ENCODE measurements at regions not wholly inside any gene's neighbourhood (a gene's known extent, or its start where the extent isn't known, plus 50 kb on each side); places are given as distances from the start of the nearest gene placed in this dataset.

GRCh38 chr2:136059036-136059472, 58.9 kb downstream of the CXCR4 start:
- ATAC-seq (ENCODE audit: low read depth) (peak; percentile 60), DNase-seq (peak; percentile 51)
- Histone ChIP-seq H3K4me1 (ENCODE audit: control insufficient read depth in 2 of 2, insufficient read depth in 2 of 2, low read length in 2 of 2) (peaks cover 38 to 55% of the 10 kb centered on the region in 2 donors), H4K20me1 (ENCODE audit: control insufficient read depth, insufficient read depth, low read length, poor library complexity, severe bottlenecking) (no peaks in the 10 kb centered on the region), H3K9ac (ENCODE audit: low read length) (no peak overlapping the region), H3K4me2 (replicated peaks; ENCODE audit: low read depth, low read length, poor library complexity, severe bottlenecking) (peak overlapping the region; percentile 18), H3K27me3 (replicated peaks in 1 of 4; ENCODE audit: control extremely low read depth in 1 of 4, control insufficient read depth in 3 of 4, insufficient read depth in 4 of 4, low read length in 3 of 4) (no peaks in the 10 kb centered on the region), H3K4me3 (ENCODE audit: control extremely low read depth in 1 of 5, extremely low read depth in 1 of 5, insufficient read depth in 1 of 5, low read depth in 2 of 5, low read length in 4 of 5) (no peak overlapping the region), H3K79me2 (ENCODE audit: control insufficient read depth, insufficient read depth, low read length) (no peaks in the 10 kb centered on the region), H3K9me3 (ENCODE audit: control extremely low read depth in 1 of 3, control insufficient read depth in 2 of 3, insufficient read depth in 1 of 3, low read length in 2 of 3) (no peaks in the 10 kb centered on the region), H3K27ac (ENCODE audit: low read length in 2 of 2) (no peak overlapping the region), H3K36me3 (replicated peaks in 1 of 2; ENCODE audit: control extremely low read depth in 1 of 2, control insufficient read depth in 1 of 2, extremely low read depth in 1 of 2, insufficient read depth in 2 of 2, low read length in 1 of 2) (no peaks in the 10 kb centered on the region), H2AFZ (ENCODE audit: insufficient read depth, low read depth, low read length, poor library complexity, severe bottlenecking) (no peak overlapping the region)
- intact Hi-C loops (cut with micrococcal nuclease): no loop called here
- TF ChIP-seq EZH2 (IDR thresholded peaks at IDR 0.05; ENCODE audit: borderline replicate concordance, insufficient read depth, low read depth, low read length, poor library complexity, severe bottlenecking): no peak
- TF ChIP-seq CTCF (IDR thresholded peaks at IDR 0.05): no peak
- H3K4me1 Mint-ChIP-seq: peaks cover 70% of the 10 kb centered on the region
- no CpG with 5 or more reads among the region's 1 CpG for WGBS (ENCODE audit: insufficient coverage)
- peak overlapping the region; percentile 70 for H3K27ac Mint-ChIP-seq
- H3K27me3 Mint-ChIP-seq: no peaks in the 10 kb centered on the region
- CTCF ChIA-PET: interaction anchor here (0.8 to 1.1 kb wide), 3 partner anchors 181 to 326 kb away, joined by 3 read pairs; no protein-coding TSS in a partner anchor
- POLR2A ChIA-PET: interaction anchor here (0.6 to 0.8 kb wide), 2 partner anchors 77 to 1369 kb away, joined by 3 to 5 read pairs; no protein-coding TSS in a partner anchor
- peak overlapping the region; percentile 46 for H3K4me3 Mint-ChIP-seq
- no peaks in the 10 kb centered on the region for H3K9me3 Mint-ChIP-seq (ENCODE audit: insufficient read depth)

GRCh38 chr2:136058262-136058661, 59.7 kb downstream of the CXCR4 start:
- ChIA-PET POLR2A (interaction anchor here (0.6 kb wide), 1 partner anchor 261 kb away, joined by 3 read pairs; no protein-coding TSS in a partner anchor), CTCF (interaction anchor here (0.6 to 2.3 kb wide), 6 partner anchors 61 to 979 kb away, joined by 3 to 6 read pairs (median 3); no protein-coding TSS in a partner anchor)
- no peaks in the 10 kb centered on the region for H3K27me3 Mint-ChIP-seq
- TF ChIP-seq EZH2 (IDR thresholded peaks at IDR 0.05; ENCODE audit: borderline replicate concordance, insufficient read depth, low read depth, low read length, poor library complexity, severe bottlenecking): no peak
- TF ChIP-seq CTCF (IDR thresholded peaks at IDR 0.05): no peak
- H3K9ac ChIP-seq (ENCODE audit: low read length): no peak overlapping the region
- H3K4me2 ChIP-seq (replicated peaks; ENCODE audit: low read depth, low read length, poor library complexity, severe bottlenecking): no peak overlapping the region
- DNase-seq (no peak), ATAC-seq (ENCODE audit: low read depth) (no peak)
- no peaks in the 10 kb centered on the region for H3K9me3 ChIP-seq (ENCODE audit: control extremely low read depth in 1 of 3, control insufficient read depth in 2 of 3, insufficient read depth in 1 of 3, low read length in 2 of 3)
- intact Hi-C loops (cut with micrococcal nuclease): no loop called here
- no peak overlapping the region for H3K4me3 ChIP-seq (ENCODE audit: control extremely low read depth in 1 of 5, extremely low read depth in 1 of 5, insufficient read depth in 1 of 5, low read depth in 2 of 5, low read length in 4 of 5)
- no peak overlapping the region for H3K4me3 Mint-ChIP-seq
- H4K20me1 ChIP-seq (ENCODE audit: control insufficient read depth, insufficient read depth, low read length, poor library complexity, severe bottlenecking): no peaks in the 10 kb centered on the region
- H3K79me2 ChIP-seq (ENCODE audit: control insufficient read depth, insufficient read depth, low read length): no peaks in the 10 kb centered on the region
- peaks cover 38 to 55% of the 10 kb centered on the region in 2 donors for H3K4me1 ChIP-seq (ENCODE audit: control insufficient read depth in 2 of 2, insufficient read depth in 2 of 2, low read length in 2 of 2)
- H2AFZ ChIP-seq (ENCODE audit: insufficient read depth, low read depth, low read length, poor library complexity, severe bottlenecking): no peak overlapping the region
- peaks cover 69% of the 10 kb centered on the region for H3K4me1 Mint-ChIP-seq
- H3K27ac Mint-ChIP-seq: no peak overlapping the region
- H3K27ac ChIP-seq (ENCODE audit: low read length in 2 of 2): no peak overlapping the region
- H3K9me3 Mint-ChIP-seq (ENCODE audit: insufficient read depth): no peaks in the 10 kb centered on the region
- H3K36me3 ChIP-seq (replicated peaks in 1 of 2; ENCODE audit: control extremely low read depth in 1 of 2, control insufficient read depth in 1 of 2, extremely low read depth in 1 of 2, insufficient read depth in 2 of 2, low read length in 1 of 2): no peaks in the 10 kb centered on the region
- no peaks in the 10 kb centered on the region for H3K27me3 ChIP-seq (replicated peaks in 1 of 4; ENCODE audit: control extremely low read depth in 1 of 4, control insufficient read depth in 3 of 4, insufficient read depth in 4 of 4, low read length in 3 of 4)
